ENCODE measurements at regions not wholly inside any gene's neighbourhood (a gene's known extent, or its start where the extent isn't known, plus 50 kb on each side); places are given as distances from the start of the nearest gene placed in this dataset.

DNA sequence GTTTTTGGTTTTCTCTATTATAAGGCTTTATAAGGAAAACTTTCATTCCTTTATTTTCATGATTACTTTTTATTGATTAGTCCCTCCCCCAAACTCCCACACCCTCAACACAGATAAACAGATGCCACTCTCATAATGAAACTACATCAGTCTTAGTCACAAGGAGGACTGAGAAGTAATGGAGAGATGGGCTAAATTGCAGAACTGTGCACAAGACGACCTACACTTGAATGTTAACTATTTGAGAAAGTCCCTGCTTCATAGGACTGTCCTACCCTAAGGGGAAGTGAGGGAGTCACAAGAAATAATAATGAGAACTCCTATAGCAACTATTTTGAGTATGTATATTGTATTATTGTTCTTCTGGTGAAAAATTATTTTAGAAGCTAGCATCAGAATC, 360.8 kb downstream of the RBM43 start:
- no peaks in the 10 kb centered on the region for H3K4me1 ChIP-seq (replicated peaks)
- H3K36me3 ChIP-seq: no peaks in the 10 kb centered on the region
- TF ChIP-seq POLR2AphosphoS5 (IDR thresholded peaks at IDR 0.05): no peak
- no peak for DNase-seq (ENCODE audit: low spot score)
- 88% methylated on average over 1 of the region's 1 CpG for WGBS
- intact Hi-C loops (cut with DNase I): loop anchor here (10.0 kb wide), 1 partner anchor 1306 kb away; no protein-coding TSS in a partner anchor
- H3K4me3 ChIP-seq: no peak overlapping the region
- H3K9me3 ChIP-seq: no peaks in the 10 kb centered on the region
- H3K27me3 ChIP-seq (replicated peaks; ENCODE audit: insufficient read depth): no peaks in the 10 kb centered on the region
- no peak overlapping the region for H3K27ac ChIP-seq

DNA sequence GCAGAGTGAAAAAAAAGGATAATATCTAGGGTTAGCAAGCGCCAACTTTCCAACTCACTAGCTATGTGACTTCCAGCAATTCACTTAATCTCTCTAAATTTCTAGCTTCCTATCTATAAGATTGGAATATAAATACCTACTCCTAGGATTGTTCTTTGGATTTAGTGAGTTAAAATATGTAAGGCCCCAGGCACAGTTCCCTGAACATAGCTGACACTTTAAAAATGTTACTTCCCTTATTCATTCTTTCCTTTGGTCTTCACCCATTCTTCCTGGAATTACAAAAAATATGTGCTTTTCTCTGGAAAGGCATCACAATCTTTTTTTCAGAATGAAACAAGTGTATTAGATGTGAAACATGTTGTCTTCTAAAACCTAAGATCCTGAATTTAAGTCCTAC, 365.7 kb downstream of the RBM43 start:
- H3K27ac ChIP-seq: no peak overlapping the region
- no peaks in the 10 kb centered on the region for H3K9me3 ChIP-seq
- no peak overlapping the region for H3K4me3 ChIP-seq
- DNase-seq (ENCODE audit: low spot score): no peak
- WGBS: 95% methylated on average over 1 of the region's 1 CpG
- TF ChIP-seq POLR2A (IDR thresholded peaks at IDR 0.05): no peak
- TF ChIP-seq POLR2AphosphoS5 (IDR thresholded peaks at IDR 0.05): no peak
- TF ChIP-seq, protein P1, sequence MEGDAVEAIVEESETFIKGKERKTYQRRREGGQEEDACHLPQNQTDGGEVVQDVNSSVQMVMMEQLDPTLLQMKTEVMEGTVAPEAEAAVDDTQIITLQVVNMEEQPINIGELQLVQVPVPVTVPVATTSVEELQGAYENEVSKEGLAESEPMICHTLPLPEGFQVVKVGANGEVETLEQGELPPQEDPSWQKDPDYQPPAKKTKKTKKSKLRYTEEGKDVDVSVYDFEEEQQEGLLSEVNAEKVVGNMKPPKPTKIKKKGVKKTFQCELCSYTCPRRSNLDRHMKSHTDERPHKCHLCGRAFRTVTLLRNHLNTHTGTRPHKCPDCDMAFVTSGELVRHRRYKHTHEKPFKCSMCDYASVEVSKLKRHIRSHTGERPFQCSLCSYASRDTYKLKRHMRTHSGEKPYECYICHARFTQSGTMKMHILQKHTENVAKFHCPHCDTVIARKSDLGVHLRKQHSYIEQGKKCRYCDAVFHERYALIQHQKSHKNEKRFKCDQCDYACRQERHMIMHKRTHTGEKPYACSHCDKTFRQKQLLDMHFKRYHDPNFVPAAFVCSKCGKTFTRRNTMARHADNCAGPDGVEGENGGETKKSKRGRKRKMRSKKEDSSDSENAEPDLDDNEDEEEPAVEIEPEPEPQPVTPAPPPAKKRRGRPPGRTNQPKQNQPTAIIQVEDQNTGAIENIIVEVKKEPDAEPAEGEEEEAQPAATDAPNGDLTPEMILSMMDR (IDR thresholded peaks at IDR 0.05): no peak
- no peaks in the 10 kb centered on the region for H3K27me3 ChIP-seq (replicated peaks; ENCODE audit: insufficient read depth)
- intact Hi-C loops (cut with DNase I): no loop called here
- no peaks in the 10 kb centered on the region for H3K36me3 ChIP-seq
- no peaks in the 10 kb centered on the region for H3K4me1 ChIP-seq (replicated peaks)

DNA sequence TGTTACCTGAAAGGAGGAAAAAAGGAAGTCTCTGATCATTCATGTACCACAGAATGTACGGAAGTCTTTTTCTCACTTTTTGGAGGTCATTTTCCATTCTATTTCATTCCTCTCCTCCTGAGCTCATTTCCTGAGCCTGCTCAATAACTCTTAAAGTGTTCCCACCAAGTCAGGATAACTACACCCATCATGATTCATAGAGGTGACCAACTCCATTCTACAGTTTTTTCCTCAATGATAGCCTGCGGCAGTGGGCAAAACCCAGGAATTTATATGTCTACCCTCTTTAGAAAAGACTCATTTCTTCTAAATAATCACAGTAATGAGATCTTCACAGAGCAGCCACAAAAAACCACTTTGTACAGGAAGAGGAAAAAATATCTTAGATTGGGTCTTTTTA, 372.5 kb downstream of the RBM43 start:
- intact Hi-C loops (cut with DNase I): no loop called here
- Histone ChIP-seq H3K9me3 (no peaks in the 10 kb centered on the region), H3K36me3 (no peaks in the 10 kb centered on the region), H3K4me1 (replicated peaks) (no peaks in the 10 kb centered on the region), H3K4me3 (no peak overlapping the region), H3K27ac (no peak overlapping the region), H3K27me3 (replicated peaks; ENCODE audit: insufficient read depth) (no peaks in the 10 kb centered on the region)
- WGBS: 96% methylated on average over 2 of the region's 2 CpGs
- no peak for DNase-seq (ENCODE audit: low spot score)
- TF ChIP-seq, protein P1 (IDR thresholded peaks at IDR 0.05): no peak
- TF ChIP-seq POLR2AphosphoS5 (IDR thresholded peaks at IDR 0.05) (no peak), POLR2A (IDR thresholded peaks at IDR 0.05) (no peak)

DNA sequence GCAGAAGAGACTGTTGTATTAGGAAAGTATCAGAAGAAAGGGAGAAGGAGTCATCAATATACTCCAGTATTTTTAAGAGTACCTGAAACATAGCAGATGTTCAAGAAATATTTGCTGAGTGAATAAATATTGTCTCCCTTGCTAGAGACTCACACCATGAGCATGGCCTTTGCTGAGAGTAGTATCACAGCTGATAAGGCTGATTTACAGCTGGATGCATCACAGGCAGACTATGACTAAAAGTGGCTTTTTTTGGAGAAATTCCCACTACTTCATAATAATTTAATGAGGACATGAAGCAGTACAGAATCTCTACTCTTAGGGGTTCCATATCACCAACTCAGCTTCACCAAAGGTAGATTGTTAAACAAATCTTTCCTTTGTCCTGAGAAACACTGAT, 373.3 kb downstream of the RBM43 start:
- intact Hi-C loops (cut with DNase I): no loop called here
- no peak for TF ChIP-seq POLR2A (IDR thresholded peaks at IDR 0.05)
- no peak for TF ChIP-seq POLR2AphosphoS5 (IDR thresholded peaks at IDR 0.05)
- TF ChIP-seq, protein P1 (IDR thresholded peaks at IDR 0.05): no peak

DNA sequence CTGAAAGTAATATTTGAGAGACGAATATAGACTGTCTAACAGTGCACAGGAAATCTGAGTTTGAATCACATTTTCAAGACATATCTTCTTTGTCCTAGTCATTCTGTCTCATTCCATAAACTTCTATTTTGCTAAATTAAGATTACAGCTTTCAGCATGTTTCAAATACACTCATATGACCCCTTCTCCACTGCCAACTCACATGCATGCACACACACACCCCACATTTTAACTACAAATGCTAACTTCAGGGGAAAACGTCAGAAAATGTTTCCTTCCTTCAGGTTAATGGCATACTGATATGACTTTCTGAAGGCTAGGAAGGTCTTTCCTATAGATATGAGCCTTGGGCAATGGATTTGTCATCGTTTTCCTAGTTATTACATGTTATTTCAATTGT, 373.7 kb downstream of the RBM43 start:
- Histone ChIP-seq H3K9me3 (no peaks in the 10 kb centered on the region), H3K27me3 (replicated peaks; ENCODE audit: insufficient read depth) (no peaks in the 10 kb centered on the region), H3K4me3 (no peak overlapping the region), H3K4me1 (replicated peaks) (no peaks in the 10 kb centered on the region), H3K36me3 (no peaks in the 10 kb centered on the region), H3K27ac (no peak overlapping the region)
- TF ChIP-seq POLR2AphosphoS5 (IDR thresholded peaks at IDR 0.05): no peak
- TF ChIP-seq POLR2A (IDR thresholded peaks at IDR 0.05): no peak
- TF ChIP-seq, protein P1 (IDR thresholded peaks at IDR 0.05): no peak
- intact Hi-C loops (cut with DNase I): no loop called here
- DNase-seq (ENCODE audit: low spot score): no peak
- 62% methylated on average over 3 of the region's 3 CpGs for WGBS

More for the DNA sequence above, 373.3 kb downstream of the RBM43 start:
- H3K27me3 ChIP-seq (replicated peaks; ENCODE audit: insufficient read depth): no peaks in the 10 kb centered on the region
- no peak overlapping the region for H3K27ac ChIP-seq
- no peak for DNase-seq (ENCODE audit: low spot score)
- H3K36me3 ChIP-seq: no peaks in the 10 kb centered on the region
- no peaks in the 10 kb centered on the region for H3K9me3 ChIP-seq
- no peak overlapping the region for H3K4me3 ChIP-seq
- no peaks in the 10 kb centered on the region for H3K4me1 ChIP-seq (replicated peaks)

All from prostate gland (tissue), 2 donors.